UCSD-AML1 (cell line): ENCODE measurements at regions not wholly inside any gene's neighbourhood (a gene's known extent, or its start where the extent isn't known, plus 50 kb on each side); places are given as distances from the start of the nearest gene placed in this dataset.

ENCODE experiments used
- DNase-seq: peaks from one replicate; lab custom pipeline; 2025; ENCODE audit not compliant: unreplicated experiment; lab: John Stamatoyannopoulos, UW

GRCh38 chr14:83470466-83470865, 1936.8 kb upstream of the SEL1L start:
- no peak for DNase-seq

- no peak for DNase-seq
Measured at GRCh38 chr14:83470959-83471695, 1937.5 kb upstream of the SEL1L start.

- no peak for DNase-seq
Measured at GRCh38 chr14:83473416-83474235, 1940.0 kb upstream of the SEL1L start.

GRCh38 chr14:83478741-83479140, 1945.1 kb upstream of the SEL1L start:
- DNase-seq: no peak

DNA sequence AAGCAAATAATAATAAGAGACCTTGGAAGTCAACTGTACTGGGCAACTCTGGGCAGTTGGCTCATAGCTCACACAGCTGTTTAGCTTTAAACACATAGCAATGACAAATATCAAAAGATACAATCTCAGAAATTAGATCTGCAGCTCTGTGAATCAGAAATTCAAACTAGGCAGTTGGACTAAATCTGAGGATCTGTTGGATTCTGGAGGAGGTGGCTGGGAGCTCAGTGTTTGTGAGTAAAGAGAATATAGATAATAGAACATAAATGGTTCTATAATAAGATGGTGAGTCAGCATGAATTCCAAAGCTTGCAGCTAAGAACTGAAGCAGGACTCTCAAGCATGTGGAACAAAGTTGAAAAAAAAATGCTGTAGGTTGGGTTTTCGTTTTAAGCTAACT, 1949.4 kb upstream of the SEL1L start:
- no peak for DNase-seq

DNA sequence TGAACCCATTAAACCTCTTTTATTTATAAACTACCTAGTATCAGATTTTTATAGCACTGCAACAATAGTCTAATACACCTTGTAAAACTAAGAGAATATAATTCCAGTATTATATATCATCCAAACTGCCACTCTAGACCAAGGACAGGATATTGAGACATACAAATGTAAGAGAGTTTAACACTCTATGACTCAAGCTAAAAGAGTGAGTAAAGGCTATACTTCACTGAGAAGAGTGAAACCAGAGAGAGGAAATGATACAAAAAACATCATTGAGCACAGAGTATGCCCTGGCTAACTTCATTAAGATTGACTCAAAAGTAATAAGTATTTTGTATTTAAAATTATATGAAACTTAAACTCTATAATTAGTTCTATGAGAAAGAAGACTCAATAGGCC, 1951.9 kb upstream of the SEL1L start:
- no peak for DNase-seq

GRCh38 chr14:83491091-83491490, 1957.4 kb upstream of the SEL1L start:
- DNase-seq: no peak

DNA sequence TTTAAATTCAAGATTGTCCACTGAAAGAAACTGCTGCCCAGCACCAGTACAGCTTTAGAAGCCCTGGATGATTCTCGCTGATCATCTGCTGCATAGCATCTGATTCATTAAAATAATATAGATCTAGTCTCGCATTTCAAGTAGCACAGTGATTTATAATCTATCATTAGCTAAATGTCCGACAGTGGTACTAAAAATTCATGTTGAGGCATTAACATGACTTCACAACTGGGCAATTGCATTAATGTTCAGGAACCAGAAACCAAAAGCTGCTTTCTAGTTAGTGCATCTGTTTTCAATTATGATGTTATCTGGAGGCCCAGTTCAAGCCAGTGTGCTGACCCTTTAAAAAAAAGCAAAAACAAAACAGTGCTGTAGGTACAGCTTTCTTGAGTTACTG, 1987.2 kb upstream of the SEL1L start:
- DNase-seq: no peak

GRCh38 chr14:83529531-83529930, 1995.9 kb upstream of the SEL1L start:
- DNase-seq: no peak

- DNase-seq: no peak
Measured at GRCh38 chr14:83533734-83534133, 1996.2 kb upstream of the FLRT2 start.

DNA sequence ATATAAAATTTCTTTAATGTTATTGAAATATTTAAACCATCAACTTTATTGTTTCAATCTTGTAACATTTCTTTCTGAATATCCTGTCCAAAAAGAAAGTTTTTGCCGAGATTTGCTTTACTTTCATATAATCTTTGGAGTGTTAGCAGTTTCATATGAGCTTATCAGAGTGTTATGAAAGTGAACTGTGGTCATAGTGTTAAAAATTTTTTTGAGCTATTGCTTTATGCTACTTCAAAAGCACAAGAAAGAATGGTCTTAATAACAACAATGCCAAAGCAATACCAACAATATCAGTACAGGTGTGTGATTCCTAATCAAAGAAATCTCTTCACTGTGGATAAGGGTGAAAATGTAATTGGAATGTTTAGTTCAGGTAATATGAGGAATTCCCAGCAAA, 1994.9 kb upstream of the FLRT2 start:
- DNase-seq: no peak

GRCh38 chr14:83535444-83535843, 1994.5 kb upstream of the FLRT2 start:
- no peak for DNase-seq

DNA sequence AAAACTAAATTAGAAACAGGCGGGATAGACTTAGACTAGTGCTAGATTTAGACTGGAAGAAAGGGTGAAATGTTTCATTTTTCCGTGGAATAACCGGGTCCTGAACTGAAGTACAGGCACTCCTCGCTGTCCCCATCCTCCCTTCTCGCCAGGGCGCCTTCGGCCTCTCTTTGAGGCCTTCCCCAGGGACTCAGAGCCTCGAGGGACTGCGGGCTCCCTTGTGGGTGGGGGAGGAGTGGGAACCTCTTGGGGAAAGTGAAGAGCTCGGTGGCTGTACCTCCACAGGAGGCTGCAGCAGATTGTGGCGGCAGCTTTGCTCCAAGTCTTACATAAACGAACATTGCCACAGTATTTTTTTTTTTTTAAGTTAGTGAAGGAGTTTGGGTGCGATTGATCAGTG, 1988.8 kb upstream of the FLRT2 start:
- no peak for DNase-seq

DNA sequence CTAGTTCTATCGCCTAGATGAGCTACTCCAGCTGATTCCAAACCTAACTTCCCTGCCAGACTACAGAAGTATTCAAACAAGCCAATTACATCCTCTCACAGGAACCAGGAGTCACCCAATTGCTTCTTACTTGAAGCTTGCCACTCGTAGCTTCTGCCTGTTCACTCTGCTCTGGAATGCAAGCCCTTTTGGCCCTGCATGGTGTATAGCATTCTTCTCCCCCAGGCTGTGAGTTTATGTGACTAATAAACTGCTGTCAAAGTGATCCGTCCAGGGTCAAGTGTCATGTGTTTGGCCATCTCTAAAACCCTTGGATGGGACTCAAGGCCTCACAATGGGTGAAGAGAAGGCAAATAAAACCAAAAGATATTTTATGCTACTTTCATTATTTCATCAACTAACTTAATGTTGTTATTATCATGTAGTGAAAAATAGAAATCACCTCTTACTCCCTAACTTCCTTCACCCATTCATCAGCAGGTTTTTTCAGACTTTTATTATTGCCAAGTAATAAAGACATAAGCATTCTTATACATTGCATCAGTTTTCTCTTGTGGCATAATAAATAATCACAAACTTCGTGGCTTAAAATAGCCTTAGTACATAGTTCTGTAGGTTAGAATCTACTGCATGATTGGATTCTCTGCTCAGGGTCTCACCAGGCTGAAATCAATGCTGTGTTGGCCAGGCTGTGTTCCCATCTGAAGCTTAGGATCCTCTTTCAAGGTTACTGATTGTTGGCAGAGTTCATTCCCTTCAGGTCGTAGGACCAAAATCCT, 1981.7 kb upstream of the FLRT2 start:
- DNase-seq: no peak

DNA sequence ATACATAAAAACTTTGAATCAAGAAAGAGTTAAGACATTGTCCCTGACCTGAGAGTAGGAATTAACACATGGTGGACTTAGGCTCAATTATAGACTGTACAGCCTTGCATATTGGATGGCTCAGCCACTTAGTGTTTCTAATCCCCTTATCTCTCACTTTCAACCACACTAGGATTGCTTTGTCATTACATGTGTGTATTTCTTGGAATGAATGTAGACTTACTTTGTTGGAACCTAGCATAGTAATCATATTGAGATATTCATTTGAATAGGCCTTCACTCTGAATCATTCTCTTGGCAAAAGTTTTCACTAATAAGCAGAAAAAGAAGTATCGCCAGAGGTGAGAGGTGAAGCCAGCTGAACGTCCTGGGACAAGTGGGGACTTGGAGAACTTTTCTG, 1973.9 kb upstream of the FLRT2 start:
- no peak for DNase-seq

- DNase-seq: no peak
Measured at GRCh38 chr14:83556746-83557453, 1973.0 kb upstream of the FLRT2 start.

GRCh38 chr14:83558946-83559345, 1971.0 kb upstream of the FLRT2 start:
- no peak for DNase-seq

GRCh38 chr14:83559721-83560120, 1970.2 kb upstream of the FLRT2 start:
- no peak for DNase-seq

DNA sequence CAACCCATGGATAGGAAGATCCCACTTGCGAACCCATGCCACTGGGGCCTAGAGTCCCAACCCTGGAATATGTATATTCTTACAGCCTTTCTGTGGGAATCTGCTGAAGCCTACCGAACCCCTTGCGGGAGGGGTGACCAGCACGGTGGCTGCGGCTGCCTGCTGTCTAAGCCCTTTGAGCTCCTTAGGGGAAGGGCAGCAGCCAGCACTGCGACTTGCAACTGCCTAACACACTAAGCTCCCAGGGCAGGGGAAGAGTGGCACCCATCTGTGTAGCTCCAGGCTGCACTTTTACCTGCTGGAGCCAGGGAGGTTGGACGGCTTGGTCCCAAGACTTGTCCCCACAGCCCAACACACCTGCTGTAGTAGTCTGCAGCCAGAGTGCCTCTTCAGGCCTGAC, 1968.7 kb upstream of the FLRT2 start:
- DNase-seq: no peak

GRCh38 chr14:83566567-83566966, 1963.4 kb upstream of the FLRT2 start:
- no peak for DNase-seq

GRCh38 chr14:83568141-83568540, 1961.8 kb upstream of the FLRT2 start:
- no peak for DNase-seq
